HG03097 (cell line): ENCODE measurements at regions not wholly inside any gene's neighbourhood (a gene's known extent, or its start where the extent isn't known, plus 50 kb on each side); places are given as distances from the start of the nearest gene placed in this dataset.

ENCODE experiments used
- ATAC-seq: cut with Tn5 transposase; IDR thresholded peaks from one replicate; pipeline ENCODE4 v1.9.1; 2021; ENCODE audit not compliant: unreplicated experiment, low FRiP score

DNA sequence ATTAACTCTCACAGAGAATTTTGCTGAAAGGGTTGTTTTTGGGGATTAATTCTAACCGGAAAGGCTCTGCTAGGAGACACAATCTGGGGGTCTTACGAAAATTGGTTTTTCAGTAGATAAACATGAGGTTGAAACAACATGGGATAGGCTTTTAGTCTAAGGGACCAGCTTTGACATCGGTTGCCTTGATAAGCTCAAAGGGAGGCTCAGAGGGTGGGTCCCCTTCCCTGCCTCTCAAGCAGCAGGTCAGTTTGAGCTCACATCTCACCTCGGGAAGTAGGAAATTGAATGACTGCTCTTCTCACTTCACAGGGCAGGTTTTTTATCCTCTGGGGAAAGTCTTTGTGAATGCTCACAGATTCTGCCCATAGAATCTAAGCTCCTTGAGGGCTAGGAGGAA is 70.2 kb upstream of the KIRREL3 start:
- no peak for ATAC-seq

DNA sequence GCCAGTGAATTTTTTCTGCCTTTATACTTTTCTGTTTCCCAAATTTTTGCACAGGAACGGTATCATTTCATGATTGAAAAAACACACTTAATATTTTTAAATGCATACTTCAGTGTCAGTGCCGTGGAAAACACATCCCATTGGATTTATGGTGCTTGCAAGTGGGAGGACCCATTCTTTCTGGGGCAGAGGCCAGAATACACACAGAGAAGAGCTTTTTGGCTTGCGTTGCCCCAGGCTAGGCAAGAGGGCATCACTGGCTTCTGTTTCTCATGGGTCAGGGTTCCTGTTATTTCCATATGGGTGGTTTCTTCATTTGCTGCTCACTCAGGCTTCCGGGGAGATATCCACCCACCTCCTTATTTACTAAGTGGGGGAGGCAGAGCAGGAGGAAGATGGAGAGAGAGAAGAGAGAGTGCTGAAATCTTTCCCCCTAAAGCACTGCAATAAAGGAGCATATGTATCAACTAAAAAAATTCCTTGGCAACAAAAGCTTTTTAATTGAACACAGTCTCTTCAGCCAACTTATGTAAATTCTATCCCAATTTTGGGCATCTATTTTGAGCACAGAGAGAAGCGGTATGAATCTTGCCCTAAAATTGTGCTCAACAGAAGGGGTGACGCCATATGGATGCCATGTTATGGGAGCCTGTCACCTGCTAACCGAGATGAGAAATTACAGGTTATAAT is 66.0 kb upstream of the KIRREL3 start:
- no peak for ATAC-seq

DNA sequence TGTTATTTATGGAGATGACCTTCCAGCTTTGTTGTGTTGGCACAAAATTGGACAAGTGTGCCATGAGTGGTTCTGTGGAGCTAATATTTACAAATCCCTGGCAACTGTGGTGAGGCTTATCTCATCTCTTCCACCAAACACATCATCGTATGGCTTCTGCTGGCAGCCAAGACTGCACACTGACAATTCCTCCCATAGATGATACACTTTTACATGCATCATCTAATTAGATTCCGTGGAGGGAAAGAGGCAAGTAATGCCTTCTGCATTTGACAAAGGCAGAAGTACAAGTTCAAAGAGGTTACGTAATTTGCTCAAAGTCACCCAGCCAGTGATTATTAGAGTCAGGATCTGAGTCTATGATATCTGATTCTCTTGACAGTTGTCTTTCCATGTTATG is 62.7 kb upstream of the KIRREL3 start:
- ATAC-seq: no peak

DNA sequence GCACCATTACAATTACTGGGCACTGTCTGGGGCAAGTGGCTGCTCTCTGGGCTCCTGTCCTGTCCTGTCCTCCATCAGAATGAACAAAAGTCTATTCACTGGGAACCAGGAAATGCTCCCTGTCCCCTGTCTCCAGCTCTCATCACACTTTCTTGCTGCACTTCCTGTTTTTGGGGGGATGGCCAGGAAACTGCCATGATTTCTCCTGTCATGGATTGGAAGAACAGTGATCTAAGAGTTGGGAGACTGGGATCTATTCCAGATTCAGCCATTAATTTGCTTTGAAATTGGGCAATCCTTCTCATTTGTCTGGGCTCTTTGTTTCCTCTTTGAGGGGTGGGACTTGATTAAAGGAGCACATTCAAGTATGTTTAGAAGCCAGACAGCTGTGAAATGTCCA is 61.4 kb upstream of the KIRREL3 start:
- ATAC-seq: no peak

DNA sequence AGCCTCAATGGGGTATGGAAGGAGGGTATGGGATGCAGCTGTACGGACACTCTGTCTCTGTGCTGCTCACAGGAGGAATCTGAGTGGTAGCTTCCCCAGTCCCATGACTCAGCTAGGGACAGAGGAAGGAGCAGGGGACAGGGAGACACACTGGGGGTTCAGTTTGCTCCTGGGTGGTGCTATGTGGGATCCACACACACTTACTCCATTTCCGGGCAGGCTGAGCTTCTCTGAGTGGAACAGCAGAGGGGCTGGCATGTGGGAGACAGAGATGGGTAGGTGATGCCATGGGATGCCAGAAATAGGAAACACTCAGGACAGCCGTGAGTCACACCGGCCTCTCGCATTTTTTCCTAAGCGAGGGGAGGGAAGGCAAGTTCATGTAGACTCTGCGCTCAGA is 59.2 kb upstream of the KIRREL3 start:
- no peak for ATAC-seq

DNA sequence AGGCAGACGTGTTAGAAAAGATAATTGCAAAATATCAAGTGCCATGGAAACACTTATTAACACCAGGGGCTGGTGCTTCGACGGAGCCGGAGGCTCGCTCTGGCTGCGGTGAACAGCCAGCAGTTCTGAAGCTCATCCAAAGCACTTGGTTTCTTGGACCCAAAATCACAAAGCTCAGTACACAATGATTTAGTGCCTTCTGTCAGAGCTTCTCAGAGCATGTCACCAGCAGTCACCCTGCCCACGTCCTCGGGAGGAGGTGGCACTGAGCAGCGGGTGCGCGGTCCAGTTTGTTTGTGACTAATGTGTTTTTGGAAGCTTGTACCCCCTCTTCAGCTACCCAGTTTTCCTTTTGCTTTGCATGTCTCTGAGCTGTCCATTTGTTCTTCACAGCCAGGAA is 58.7 kb upstream of the KIRREL3 start:
- ATAC-seq: no peak

DNA sequence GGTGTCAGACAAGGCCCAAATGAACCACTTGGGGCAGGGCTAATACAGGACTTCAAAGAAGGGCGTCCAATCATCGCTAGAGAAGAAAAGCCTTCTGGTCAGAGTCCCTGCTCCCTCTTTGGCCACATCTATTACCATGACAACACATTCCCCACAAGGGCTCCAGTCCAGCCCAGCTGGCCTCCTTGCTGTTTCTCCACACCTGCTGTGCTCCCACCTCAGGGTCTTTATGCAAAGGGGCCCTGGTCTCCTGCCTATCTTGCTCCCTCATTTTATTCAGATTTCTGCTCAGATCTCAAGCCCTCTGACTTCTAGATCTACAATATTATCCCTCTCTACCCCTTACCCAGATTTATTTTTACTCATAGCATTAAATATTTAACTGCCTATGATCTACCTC is 58.0 kb upstream of the KIRREL3 start:
- no peak for ATAC-seq

DNA sequence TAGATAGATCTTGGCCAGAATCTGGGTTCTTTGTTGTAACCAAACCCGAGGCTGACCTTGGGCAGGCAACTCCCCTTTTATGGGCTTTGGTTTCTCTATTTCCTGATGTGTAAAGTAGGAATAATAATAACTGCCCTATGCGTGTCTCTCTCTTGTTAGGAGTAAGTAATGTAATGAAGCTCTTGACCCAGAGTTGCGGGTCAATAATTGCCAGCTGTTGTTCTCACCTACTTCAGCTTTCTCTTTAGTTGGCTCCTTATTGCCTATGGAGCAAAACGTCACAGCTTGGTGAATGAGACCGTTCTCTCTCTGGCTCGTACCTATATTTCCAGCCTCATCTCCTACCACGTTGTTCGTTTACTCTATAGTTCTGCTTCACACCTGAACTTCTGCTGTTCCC is 56.6 kb upstream of the KIRREL3 start:
- ATAC-seq: no peak

DNA sequence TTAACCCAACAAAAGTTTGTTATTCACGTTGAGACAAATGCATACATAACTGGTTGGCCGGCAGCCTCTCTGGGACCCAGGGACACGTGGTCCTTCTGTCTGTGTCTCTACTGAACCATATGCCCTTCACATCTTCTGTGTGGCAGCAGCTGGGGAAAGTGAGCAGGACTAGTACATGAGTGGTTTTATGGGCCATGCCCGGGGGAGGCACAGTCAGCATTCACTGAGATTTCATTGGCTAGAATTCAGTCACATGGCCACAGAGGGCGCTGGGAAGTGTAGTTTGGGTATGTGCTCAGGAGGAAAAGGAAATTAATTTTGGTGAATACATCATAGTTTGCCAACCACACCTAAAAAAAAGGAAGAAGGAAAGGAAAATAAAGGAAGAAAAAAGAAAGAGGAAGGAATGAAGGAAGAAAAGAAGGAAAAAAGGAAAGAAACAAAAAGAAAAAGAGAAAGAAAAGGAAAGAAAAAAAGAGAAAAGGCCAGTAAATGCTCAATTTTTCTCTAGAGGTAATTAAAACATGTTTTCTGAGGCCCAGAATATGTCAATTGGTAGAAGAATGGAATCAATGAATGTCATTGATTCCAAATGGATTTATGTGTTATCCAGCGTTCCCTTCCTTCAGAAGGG is 55.9 kb upstream of the KIRREL3 start:
- no peak for ATAC-seq

DNA sequence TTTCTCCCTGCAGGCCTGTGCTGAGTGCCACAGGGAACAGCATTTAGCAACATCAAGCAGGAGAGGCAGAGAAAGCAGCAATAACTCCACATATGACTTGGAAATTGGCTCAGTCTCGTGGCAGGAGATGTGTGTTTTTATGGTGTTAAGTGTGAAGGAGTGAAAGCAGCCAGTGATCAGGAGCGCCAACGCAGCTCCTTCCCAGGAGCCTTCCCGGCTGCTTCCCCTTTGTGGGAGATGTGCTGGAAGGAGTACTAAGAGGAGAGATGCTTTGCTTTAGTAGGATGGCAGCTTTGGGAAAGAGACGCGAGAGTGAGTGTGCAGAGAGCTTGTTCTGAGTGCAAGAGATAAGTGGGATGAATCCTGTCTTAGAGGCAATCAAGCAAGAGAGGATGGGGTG is 54.7 kb upstream of the KIRREL3 start:
- no peak for ATAC-seq

DNA sequence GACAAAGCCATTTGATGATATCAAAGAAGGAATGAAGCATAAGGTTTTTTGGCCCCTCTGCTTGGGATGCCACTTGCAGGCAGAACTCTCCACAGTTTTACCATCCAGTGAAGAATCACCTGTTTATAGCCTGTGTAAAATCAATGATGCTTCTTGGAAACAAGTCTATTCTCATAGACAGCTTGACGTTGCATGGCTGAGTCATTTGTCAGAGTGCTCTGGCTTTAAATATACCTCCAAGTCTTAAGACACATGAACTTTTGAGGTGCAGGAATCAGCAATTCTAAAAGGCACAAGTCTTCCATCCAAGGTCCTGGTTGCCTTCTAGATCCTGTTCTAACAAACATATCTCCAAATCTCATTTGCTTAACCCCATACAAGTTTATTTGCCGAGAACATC is 53.6 kb upstream of the KIRREL3 start:
- no peak for ATAC-seq

DNA sequence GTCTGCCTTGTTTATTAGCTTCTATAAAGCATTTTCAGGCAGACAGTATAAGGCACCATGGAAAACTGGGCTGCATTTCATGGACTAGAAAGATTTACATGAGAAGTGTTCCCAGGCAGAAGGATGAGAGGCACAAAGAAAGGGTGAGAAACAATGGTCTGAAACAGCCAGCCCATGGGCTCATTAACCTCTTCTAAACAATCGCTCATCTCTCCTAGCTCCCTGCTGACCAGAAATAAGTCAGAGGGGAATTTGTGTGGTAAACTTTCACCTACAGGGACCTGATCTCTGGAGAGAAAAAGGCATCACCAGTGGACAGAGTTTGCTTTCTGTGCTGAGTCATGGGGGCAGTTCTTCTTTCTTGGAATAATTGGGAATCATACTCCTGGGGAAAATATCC is 51.8 kb upstream of the KIRREL3 start:
- no peak for ATAC-seq
